BLaER1 treated with 17β-estradiol and CSF1 and Interleukin-3, amounts not matched to agents 10 nM and 100 nM (cell line): ENCODE measurements at regions not wholly inside any gene's neighbourhood (a gene's known extent, or its start where the extent isn't known, plus 50 kb on each side); places are given as distances from the start of the nearest gene placed in this dataset.
"Not testable (repeated sequence)": the region's sequence is repeated elsewhere in the genome, so short reads cannot be mapped to it uniquely, and the experiment has no call there.

ENCODE experiments used
- H3K27ac ChIP-seq, 11 experiments: shearing (Covaris generic); formaldehyde crosslinking; 2 replicates each; pipeline ENCODE4 v1.8.1; 2022
- H3K27me3 ChIP-seq, 11 experiments: shearing (Covaris generic); formaldehyde crosslinking; 2 replicates each; pipeline ENCODE4 v1.8.1; 2022
- H3K36me3 ChIP-seq, 11 experiments: shearing (Covaris generic); formaldehyde crosslinking; 2 replicates each; pipeline ENCODE4 v1.8.1; 2022
- H3K4me1 ChIP-seq, 10 experiments: shearing (Covaris generic); formaldehyde crosslinking; 2 replicates each; pipeline ENCODE4 v1.8.1; 2022
- H3K4me2 ChIP-seq, 11 experiments: shearing (Covaris generic); formaldehyde crosslinking; 2 replicates each; pipeline ENCODE4 v1.8.1; 2022
- H3K4me3 ChIP-seq, 10 experiments: shearing (Covaris generic); formaldehyde crosslinking; 2 replicates each; pipeline ENCODE4 v1.8.1; 2022
- H3K9ac ChIP-seq, 11 experiments: shearing (Covaris generic); formaldehyde crosslinking; 2 replicates each; pipeline ENCODE4 v1.8.1; 2022
- H3K9me3 ChIP-seq, 11 experiments: shearing (Covaris generic); formaldehyde crosslinking; replicated peaks in 1 of 11; 2 replicates each; pipeline ENCODE4 v1.8.1; 2022
- H4K20me1 ChIP-seq, 11 experiments: shearing (Covaris generic); formaldehyde crosslinking; 2 replicates each; pipeline ENCODE4 v1.8.1; 2022
- Cebpa-rat ChIP-seq, 11 experiments: shearing (Covaris generic); IDR thresholded peaks; 2 replicates each; pipeline ENCODE4 v1.8.1; 2022

GRCh38 chrX:148281920-148282319, 218.5 kb upstream of the AFF2 start:
- TF ChIP-seq Cebpa-rat (IDR thresholded peaks at IDR 0.05): no peak
- Histone ChIP-seq H3K36me3 (peaks cover 0 to 22% (median 9%) of the 10 kb centered on the region in 11 experiments; a peak in 8 of 22 replicates), H3K27ac (peak overlapping the region in 6 of 11 experiments; percentile 48 to 82 (median 74); a peak in 13 of 22 replicates), H3K4me1 (peaks cover 12 to 62% (median 58%) of the 10 kb centered on the region in 10 experiments), H3K9me3 (peaks cover 39 to 93% (median 77%) of the 10 kb centered on the region in 11 experiments), H3K4me2 (peak overlapping the region in 6 of 11 experiments; percentile 4 to 68 (median 36); a peak in 9 of 22 replicates), H4K20me1 (no peaks in the 10 kb centered on the region), H3K27me3 (no peaks in the 10 kb centered on the region), H3K9ac (0 out of 22 replicates have a peak overlapping the region, but pooled peaks of 2 of the 11 experiments have one; percentile 2 to 11), H3K4me3 (no peak overlapping the region; a peak in 1 of 20 replicates)

- H3K4me1 ChIP-seq: peaks cover 12 to 62% (median 58%) of the 10 kb centered on the region in 10 experiments
- no peak for TF ChIP-seq Cebpa-rat (IDR thresholded peaks at IDR 0.05)
- H4K20me1 ChIP-seq: no peaks in the 10 kb centered on the region
- peaks cover 33 to 93% (median 71%) of the 10 kb centered on the region in 11 experiments for H3K9me3 ChIP-seq
- peak overlapping the region in 1 of 10 experiments; percentile 24; a peak in 3 of 20 replicates for H3K4me3 ChIP-seq
- H3K27ac ChIP-seq: peak overlapping the region in 8 of 11 experiments; percentile 8 to 82 (median 64); a peak in 14 of 22 replicates
- peaks cover 0 to 18% (median 4%) of the 10 kb centered on the region in 11 experiments; a peak in 6 of 22 replicates for H3K36me3 ChIP-seq
- no peak overlapping the region for H3K9ac ChIP-seq
- H3K4me2 ChIP-seq: peak overlapping the region in 8 of 11 experiments; percentile 34 to 59 (median 47); a peak in 15 of 22 replicates
- H3K27me3 ChIP-seq: no peaks in the 10 kb centered on the region
These were observed 217.9 kb upstream of the AFF2 start for GRCh38 chrX:148282504-148282903.

GRCh38 chrX:148284056-148284455, 216.4 kb upstream of the AFF2 start:
- no peak for TF ChIP-seq Cebpa-rat (IDR thresholded peaks at IDR 0.05)
- Histone ChIP-seq H3K4me2 (peak overlapping the region; percentile 6 to 59 (median 42); a peak in 20 of 22 replicates), H3K9me3 (peaks cover 21 to 91% (median 68%) of the 10 kb centered on the region in 11 experiments; a peak in 21 of 22 replicates), H3K4me1 (peaks cover 12 to 62% (median 58%) of the 10 kb centered on the region in 10 experiments), H3K27me3 (no peaks in the 10 kb centered on the region), H3K27ac (peak overlapping the region in 7 of 11 experiments; percentile 24 to 82 (median 66); a peak in 13 of 22 replicates), H3K4me3 (no peak overlapping the region), H4K20me1 (no peaks in the 10 kb centered on the region), H3K36me3 (peaks cover 0 to 6% (median 0%) of the 10 kb centered on the region in 11 experiments; a peak in 4 of 22 replicates), H3K9ac (no peak overlapping the region)

GRCh38 chrX:148284821-148285220, 215.6 kb upstream of the AFF2 start:
- Histone ChIP-seq H3K27ac (peak overlapping the region in 2 of 11 experiments; percentile 12 to 19; a peak in 2 of 22 replicates), H3K4me3 (no peak overlapping the region), H3K9me3 (peaks cover 15 to 90% (median 68%) of the 10 kb centered on the region in 11 experiments; a peak in 21 of 22 replicates), H3K27me3 (no peaks in the 10 kb centered on the region), H3K36me3 (peaks cover 0 to 3% (median 0%) of the 10 kb centered on the region in 11 experiments; a peak in 2 of 22 replicates), H3K4me1 (peaks cover 12 to 61% (median 57%) of the 10 kb centered on the region in 10 experiments), H3K4me2 (peak overlapping the region in 8 of 11 experiments; percentile 8 to 53 (median 36); a peak in 12 of 22 replicates), H3K9ac (no peak overlapping the region), H4K20me1 (no peaks in the 10 kb centered on the region)
- no peak for TF ChIP-seq Cebpa-rat (IDR thresholded peaks at IDR 0.05)

- H3K4me2 ChIP-seq: no peak overlapping the region
- no peaks in the 10 kb centered on the region for H3K27me3 ChIP-seq
- H3K9ac ChIP-seq: no peak overlapping the region
- no peaks in the 10 kb centered on the region for H4K20me1 ChIP-seq
- no peak overlapping the region for H3K4me3 ChIP-seq
- H3K9me3 ChIP-seq: peaks cover 15 to 80% (median 61%) of the 10 kb centered on the region in 11 experiments; a peak in 21 of 22 replicates
- H3K36me3 ChIP-seq: peaks cover 0 to 3% (median 0%) of the 10 kb centered on the region in 11 experiments; a peak in 2 of 22 replicates
- H3K4me1 ChIP-seq: peaks cover 14 to 33% (median 27%) of the 10 kb centered on the region in 10 experiments
- H3K27ac ChIP-seq: no peak overlapping the region
- no peak for TF ChIP-seq Cebpa-rat (IDR thresholded peaks at IDR 0.05)
These were observed 212.0 kb upstream of the AFF2 start for GRCh38 chrX:148288451-148288850.

GRCh38 chrX:148290041-148290440, 210.4 kb upstream of the AFF2 start:
- no peak overlapping the region for H3K4me2 ChIP-seq
- peaks cover 0 to 3% (median 0%) of the 10 kb centered on the region in 11 experiments; a peak in 2 of 22 replicates for H3K36me3 ChIP-seq
- H3K9ac ChIP-seq: no peak overlapping the region
- no peak overlapping the region for H3K4me3 ChIP-seq
- H3K27ac ChIP-seq: no peak overlapping the region
- H3K4me1 ChIP-seq: peaks cover 8 to 17% (median 12%) of the 10 kb centered on the region in 10 experiments
- H3K9me3 ChIP-seq: peaks cover 11 to 82% (median 57%) of the 10 kb centered on the region in 11 experiments; a peak in 21 of 22 replicates
- no peaks in the 10 kb centered on the region for H4K20me1 ChIP-seq
- TF ChIP-seq Cebpa-rat (IDR thresholded peaks at IDR 0.05): no peak
- H3K27me3 ChIP-seq: no peaks in the 10 kb centered on the region

- Histone ChIP-seq H3K9ac (no peak overlapping the region), H3K36me3 (peaks cover 0 to 2% (median 0%) of the 10 kb centered on the region in 11 experiments; a peak in 1 of 22 replicates), H3K9me3 (peaks cover 3 to 82% (median 52%) of the 10 kb centered on the region in 11 experiments; a peak in 21 of 22 replicates), H3K27ac (no peak overlapping the region; a peak in 1 of 22 replicates), H3K27me3 (no peaks in the 10 kb centered on the region), H3K4me3 (no peak overlapping the region), H4K20me1 (no peaks in the 10 kb centered on the region), H3K4me1 (peaks cover 0 to 10% (median 7%) of the 10 kb centered on the region in 10 experiments; a peak in 15 of 20 replicates), H3K4me2 (peak overlapping the region in 8 of 11 experiments; percentile 20 to 65 (median 35); a peak in 15 of 22 replicates)
- no peak for TF ChIP-seq Cebpa-rat (IDR thresholded peaks at IDR 0.05)
These were observed 209.5 kb upstream of the AFF2 start for GRCh38 chrX:148290931-148291330.

- peak overlapping the region in 2 of 11 experiments; percentile 26 to 32; a peak in 1 of 22 replicates for H3K27ac ChIP-seq
- peak overlapping the region in 2 of 11 experiments; percentile 6 to 22; a peak in 1 of 22 replicates for H3K4me2 ChIP-seq
- no peak for TF ChIP-seq Cebpa-rat (IDR thresholded peaks at IDR 0.05)
- no peak overlapping the region for H3K4me3 ChIP-seq
- no peaks in the 10 kb centered on the region for H3K27me3 ChIP-seq
- peaks cover 0 to 11% (median 0%) of the 10 kb centered on the region in 11 experiments; a peak in 4 of 22 replicates for H3K36me3 ChIP-seq
- H3K9me3 ChIP-seq: peaks cover 31 to 78% (median 59%) of the 10 kb centered on the region in 11 experiments
- no peak overlapping the region for H3K9ac ChIP-seq
- H4K20me1 ChIP-seq: no peaks in the 10 kb centered on the region
- H3K4me1 ChIP-seq: peaks cover 0 to 11% (median 0%) of the 10 kb centered on the region in 10 experiments; a peak in 5 of 20 replicates
These were observed 201.7 kb upstream of the AFF2 start for GRCh38 chrX:148298737-148299136.

- not testable (repeated sequence) for H3K4me2 ChIP-seq, H4K20me1 ChIP-seq, H3K9ac ChIP-seq, H3K27ac ChIP-seq, H3K27me3 ChIP-seq
- H3K9me3 ChIP-seq: peaks cover 32 to 72% (median 62%) of the 10 kb centered on the region in 11 experiments
- H3K4me3 ChIP-seq: peak overlapping the region in 3 of 10 experiments; percentile 10 to 19 (median 18); a peak in 2 of 20 replicates
- H3K4me1 ChIP-seq: peaks cover 9 to 35% (median 24%) of the 10 kb centered on the region in 10 experiments; a peak in 19 of 20 replicates
- peaks cover 0 to 17% (median 0%) of the 10 kb centered on the region in 11 experiments; a peak in 4 of 22 replicates for H3K36me3 ChIP-seq
These were observed 195.2 kb upstream of the AFF2 start for GRCh38 chrX:148305214-148305613.
